B cell (primary cell): ENCODE measurements at regions not wholly inside any gene's neighbourhood (a gene's known extent, or its start where the extent isn't known, plus 50 kb on each side); places are given as distances from the start of the nearest gene placed in this dataset.

ENCODE experiments used
- ATAC-seq: fragments of 200-7000 bp; cut with Tn5 transposase; one replicate; pipeline ENCODE4 v1.10.0; 2021; ENCODE audit warnings: low read depth, mild to moderate bottlenecking, moderate number of reproducible peaks, moderate library complexity
- CTCF ChIA-PET: fragments of 350-600 bp; sonication (Branson Sonifier 250); formaldehyde crosslinking; loops from one replicate; lab custom pipeline; 2021; ENCODE audit warnings: antibody characterized with exemption, inconsistent platforms; lab: Charles Lee
- POLR2A ChIA-PET: fragments of 350-600 bp; sonication (Branson Sonifier 250); formaldehyde crosslinking; loops from one replicate; lab custom pipeline; 2021; ENCODE audit warnings: antibody characterized with exemption; lab: Charles Lee
- DNase-seq: peaks from one replicate; pipeline ENCODE4 v3.0.0; 2013
- H2AFZ ChIP-seq: 2 replicates; pipeline ENCODE4 v1.6.1; 2012; ENCODE audit warnings: mild to moderate bottlenecking, low read depth, low read length; ENCODE audit not compliant: insufficient read depth, poor library complexity, severe bottlenecking
- H3K27ac ChIP-seq, 2 donors: 1 replicate in 1 of 2; 2 replicates in 1 of 2; pipeline ENCODE4 v1.5.1; 2012 to 2013; ENCODE audit warnings: low read length in 2 of 2, mild to moderate bottlenecking in 2 of 2, moderate library complexity in 1 of 2
- H3K27me3 ChIP-seq, 4 experiments: fragments of 200-600 bp in 1 of 4; sonication (generic) in 1 of 4; replicated peaks in 1 of 4; 1 replicate in 2 of 4; 2 replicates in 2 of 4; pipeline versions ENCODE4 v1.6.1 to v1.7.0; 2013 to 2016; ENCODE audit warnings: low read length in 3 of 4, mild to moderate bottlenecking in 2 of 4, mixed read lengths in 1 of 4, moderate library complexity in 1 of 4; ENCODE audit not compliant: insufficient read depth in 4 of 4, control insufficient read depth in 3 of 4; ENCODE audit errors: control extremely low read depth in 1 of 4
- H3K36me3 ChIP-seq, 2 experiments: replicated peaks in 1 of 2; 1 replicate in 1 of 2; 2 replicates in 1 of 2; pipeline versions ENCODE4 v1.6.1 to v1.7.1; 2013; ENCODE audit warnings: low read length in 1 of 2; ENCODE audit not compliant: insufficient read depth in 2 of 2, control insufficient read depth in 1 of 2; ENCODE audit errors: control extremely low read depth in 1 of 2, extremely low read depth in 1 of 2
- H3K4me1 ChIP-seq, 2 donors: fragments of 200-600 bp in 1 of 2; sonication (generic) in 1 of 2; 1 replicate in 1 of 2; 2 replicates in 1 of 2; pipeline versions ENCODE4 v1.5.1 to v1.6.1; 2013 to 2017; ENCODE audit warnings: low read length in 2 of 2; ENCODE audit not compliant: control insufficient read depth in 2 of 2, insufficient read depth in 2 of 2
- H3K4me2 ChIP-seq: replicated peaks from 2 replicates; pipeline ENCODE3; 2012; ENCODE audit warnings: mild to moderate bottlenecking, low read depth, low read length; ENCODE audit not compliant: poor library complexity, severe bottlenecking
- H3K4me3 ChIP-seq, 5 experiments: fragments of 200-600 bp in 1 of 5; sonication (generic) in 1 of 5; 1 replicate in 3 of 5; 2 replicates in 2 of 5; pipeline versions ENCODE4 v1.5.1 to v1.7.0; 2011 to 2016; ENCODE audit warnings: low read length in 4 of 5, mild to moderate bottlenecking in 4 of 5, low read depth in 2 of 5, control low read depth in 1 of 5, moderate library complexity in 1 of 5; ENCODE audit not compliant: insufficient read depth in 1 of 5; ENCODE audit errors: control extremely low read depth in 1 of 5, extremely low read depth in 1 of 5
- H3K79me2 ChIP-seq: fragments of 200-600 bp; sonication (generic); one replicate; pipeline ENCODE4 v1.6.0; 2016; ENCODE audit warnings: low read length; ENCODE audit not compliant: control insufficient read depth, insufficient read depth
- H3K9ac ChIP-seq: fragments of 200-600 bp; sonication (generic); 2 replicates; pipeline ENCODE4 v1.6.1; 2017; ENCODE audit warnings: mild to moderate bottlenecking, low read length, moderate library complexity
- H3K9me3 ChIP-seq, 3 donors: one replicate each; pipeline versions ENCODE4 v1.6.1 to v1.7.1; 2013; ENCODE audit warnings: low read length in 2 of 3; ENCODE audit not compliant: control insufficient read depth in 2 of 3, insufficient read depth in 1 of 3; ENCODE audit errors: control extremely low read depth in 1 of 3
- H4K20me1 ChIP-seq: 2 replicates; pipeline ENCODE4 v1.6.0; 2012; ENCODE audit warnings: mild to moderate bottlenecking, low read length; ENCODE audit not compliant: insufficient read depth, control insufficient read depth, poor library complexity, severe bottlenecking
- H3K27ac Mint-ChIP-seq: one replicate; pipeline ENCODE4 v1.8.0; 2021; ENCODE audit warnings: mixed read lengths
- H3K27me3 Mint-ChIP-seq: one replicate; pipeline ENCODE4 v1.8.0; 2021; ENCODE audit warnings: mixed read lengths
- H3K4me1 Mint-ChIP-seq: one replicate; pipeline ENCODE4 v1.8.0; 2021; ENCODE audit warnings: mixed read lengths
- H3K4me3 Mint-ChIP-seq: one replicate; pipeline ENCODE4 v1.8.0; 2021; ENCODE audit warnings: mixed read lengths
- H3K9me3 Mint-ChIP-seq: one replicate; pipeline ENCODE4 v1.8.0; 2022; ENCODE audit warnings: mixed read lengths; ENCODE audit not compliant: insufficient read depth
- CTCF ChIP-seq: fragments of 200-600 bp; IDR thresholded peaks from one replicate; pipeline ENCODE4 v1.8.0; 2022; ENCODE audit warnings: antibody characterized with exemption, mild to moderate bottlenecking
- EZH2 ChIP-seq: IDR thresholded peaks from 2 replicates; pipeline ENCODE4 v1.6.1; 2012; ENCODE audit warnings: borderline replicate concordance, low read depth, mild to moderate bottlenecking, moderate library complexity, low read length; ENCODE audit not compliant: insufficient read depth, poor library complexity, severe bottlenecking
- WGBS: methylation state at CpG from one replicate; pipeline ENCODE4 v1.1.5; 2013; ENCODE audit warnings: missing lambda C conversion rate; ENCODE audit not compliant: insufficient coverage; 5-methylcytosine and 5-hydroxymethylcytosine counted together
- intact Hi-C: fragments of 100-400 bp; cut with micrococcal nuclease; formaldehyde crosslinking; loops from one replicate; pipeline ENCODE4 v1.10.0; 2022

GRCh38 chr1:164137273-164137925 lies 421.6 kb upstream of the PBX1 start:
- H3K27ac Mint-ChIP-seq: no peak overlapping the region
- ChIA-PET CTCF (no interaction called here), POLR2A (no interaction called here)
- Histone ChIP-seq H3K4me1 (no peaks in the 10 kb centered on the region), H3K36me3 (no peaks in the 10 kb centered on the region), H3K9me3 (peaks cover 0 to 1% (median 0%) of the 10 kb centered on the region in 3 donors), H3K4me2 (no peak overlapping the region), H2AFZ (no peak overlapping the region), H4K20me1 (no peaks in the 10 kb centered on the region), H3K4me3 (no peak overlapping the region), H3K27me3 (no peaks in the 10 kb centered on the region), H3K79me2 (no peaks in the 10 kb centered on the region), H3K27ac (no peak overlapping the region), H3K9ac (no peak overlapping the region)
- WGBS: no CpG with 5 or more reads among the region's 3 CpGs
- H3K9me3 Mint-ChIP-seq: no peaks in the 10 kb centered on the region
- no peak overlapping the region for H3K4me3 Mint-ChIP-seq
- intact Hi-C loops: no loop called here
- no peaks in the 10 kb centered on the region for H3K4me1 Mint-ChIP-seq
- TF ChIP-seq CTCF (no peak), EZH2 (no peak)
- ATAC-seq (no peak), DNase-seq (no peak)
- H3K27me3 Mint-ChIP-seq: no peaks in the 10 kb centered on the region

GRCh38 chr1:164141797-164142196 lies 417.2 kb upstream of the PBX1 start:
- no peak overlapping the region for H3K4me3 Mint-ChIP-seq
- POLR2A ChIA-PET: no interaction called here
- TF ChIP-seq EZH2 (no peak), CTCF (no peak)

More at GRCh38 chr1:164141797-164142196, 417.2 kb upstream of the PBX1 start:
- Histone ChIP-seq H3K4me2 (no peak overlapping the region), H3K79me2 (no peaks in the 10 kb centered on the region), H3K4me1 (no peaks in the 10 kb centered on the region), H3K9me3 (no peaks in the 10 kb centered on the region), H3K9ac (no peak overlapping the region), H2AFZ (no peak overlapping the region), H3K27ac (no peak overlapping the region), H3K27me3 (no peaks in the 10 kb centered on the region), H3K36me3 (no peaks in the 10 kb centered on the region), H3K4me3 (no peak overlapping the region), H4K20me1 (no peaks in the 10 kb centered on the region)
- Mint-ChIP-seq H3K9me3 (no peaks in the 10 kb centered on the region), H3K27me3 (no peaks in the 10 kb centered on the region), H3K27ac (no peak overlapping the region), H3K4me1 (no peaks in the 10 kb centered on the region)
- ATAC-seq (no peak), DNase-seq (no peak)
- 95% methylated on average over 5 of the region's 8 CpGs for WGBS
- intact Hi-C loops: no loop called here
- CTCF ChIA-PET: no interaction called here
